Fibroblast of lung (primary cell): ENCODE measurements at regions not wholly inside any gene's neighbourhood (a gene's known extent, or its start where the extent isn't known, plus 50 kb on each side); places are given as distances from the start of the nearest gene placed in this dataset.
A peak's percentile ranks its signal among the peaks of the same experiment; 100 is the strongest.

Source experiments
- DNase-seq, 2 donors: peaks; one replicate each; pipeline versions ENCODE4 v3.0.0 to v3.0.0-alpha.2; 2010; ENCODE audit warnings: low read depth in 2 of 2
- H2AFZ ChIP-seq: 2 replicates; pipeline ENCODE4 v1.5.1; 2012; ENCODE audit warnings: low read length, control low read depth, inconsistent platforms
- H3K27ac ChIP-seq: 2 replicates; pipeline ENCODE4 v1.5.1; 2011; ENCODE audit warnings: low read length, control low read depth; ENCODE audit not compliant: insufficient read depth
- H3K27me3 ChIP-seq: 2 replicates; pipeline ENCODE4 v1.5.1; 2011; ENCODE audit warnings: mild to moderate bottlenecking, low read length; ENCODE audit not compliant: control insufficient read depth, insufficient read depth
- H3K36me3 ChIP-seq: 2 replicates; pipeline ENCODE4 v1.5.1; 2011; ENCODE audit warnings: low read length; ENCODE audit not compliant: control insufficient read depth, insufficient read depth
- H3K4me1 ChIP-seq: 2 replicates; pipeline ENCODE4 v1.5.1; 2011; ENCODE audit warnings: low read length; ENCODE audit not compliant: control insufficient read depth, insufficient read depth; ENCODE audit errors: extremely low read depth
- H3K4me2 ChIP-seq: 2 replicates; pipeline ENCODE4 v1.5.1; 2011; ENCODE audit warnings: low read length, control low read depth; ENCODE audit not compliant: insufficient read depth; ENCODE audit errors: extremely low read depth
- H3K4me3 ChIP-seq, 4 experiments: fragments of 200-600 bp in 1 of 4; sonication (generic) in 1 of 4; replicated peaks in 1 of 4; 2 replicates each; pipeline ENCODE4 v1.5.1; 2011 to 2016; ENCODE audit warnings: low read length in 4 of 4, low read depth in 3 of 4, mild to moderate bottlenecking in 3 of 4, control low read depth in 2 of 4, inconsistent platforms in 1 of 4, mixed read lengths in 1 of 4; ENCODE audit not compliant: insufficient read depth in 1 of 4; ENCODE audit errors: control extremely low read depth in 1 of 4
- H3K79me2 ChIP-seq: 2 replicates; pipeline ENCODE4 v1.5.1; 2012; ENCODE audit warnings: mild to moderate bottlenecking, low read length, inconsistent platforms; ENCODE audit not compliant: control insufficient read depth, insufficient read depth
- H3K9ac ChIP-seq: 2 replicates; pipeline ENCODE4 v1.5.1; 2011; ENCODE audit warnings: mild to moderate bottlenecking, low read length, control low read depth; ENCODE audit not compliant: insufficient read depth
- H3K9me3 ChIP-seq: 2 replicates; pipeline ENCODE4 v1.5.1; 2012; ENCODE audit warnings: low read depth, low read length; ENCODE audit not compliant: control insufficient read depth, insufficient read depth
- H4K20me1 ChIP-seq: 2 replicates; pipeline ENCODE4 v1.5.1; 2011; ENCODE audit warnings: low read length; ENCODE audit not compliant: control insufficient read depth, insufficient read depth; ENCODE audit errors: extremely low read depth
- CTCF ChIP-seq, 2 donors: IDR thresholded peaks in 1 of 2; conservative IDR thresholded peaks in 1 of 2; 1 replicate in 1 of 2; 2 replicates in 1 of 2; pipeline ENCODE4 v1.5.1; 2011 to 2012; ENCODE audit warnings: low read length in 2 of 2, control low read depth in 1 of 2, inconsistent platforms in 1 of 2, low read depth in 1 of 2, mild to moderate bottlenecking in 1 of 2
- EZH2 ChIP-seq: IDR thresholded peaks from 2 replicates; pipeline ENCODE4 v1.5.1; 2012; ENCODE audit warnings: low read length, control low read depth, mild to moderate bottlenecking; ENCODE audit errors: missing control alignments

GRCh38 chr1:84745857-84746256, 55.6 kb upstream of the SSX2IP start:
- DNase-seq: no peak
- Histone ChIP-seq H3K4me2 (no peak overlapping the region), H3K9me3 (no peaks in the 10 kb centered on the region), H3K4me3 (no peak overlapping the region), H2AFZ (no peak overlapping the region), H3K27me3 (no peaks in the 10 kb centered on the region), H3K4me1 (no peaks in the 10 kb centered on the region), H3K36me3 (no peaks in the 10 kb centered on the region), H3K9ac (no peak overlapping the region), H3K27ac (no peak overlapping the region), H4K20me1 (no peaks in the 10 kb centered on the region), H3K79me2 (no peaks in the 10 kb centered on the region)
- TF ChIP-seq CTCF (conservative IDR thresholded peaks at IDR 0.05 in 1 of 2, IDR thresholded peaks at IDR 0.05 in 1 of 2; ENCODE audit: low read depth in 1 of 2, low read length in 2 of 2): no peak
- TF ChIP-seq EZH2: no peak

- H3K9ac ChIP-seq: no peak overlapping the region
- no peaks in the 10 kb centered on the region for H3K36me3 ChIP-seq
- H3K4me3 ChIP-seq: no peak overlapping the region
- H3K9me3 ChIP-seq: no peaks in the 10 kb centered on the region
- H3K27me3 ChIP-seq: no peaks in the 10 kb centered on the region
- no peak overlapping the region for H2AFZ ChIP-seq
- H3K79me2 ChIP-seq: no peaks in the 10 kb centered on the region
- no peaks in the 10 kb centered on the region for H3K4me1 ChIP-seq
- H3K4me2 ChIP-seq: no peak overlapping the region
- H3K27ac ChIP-seq: no peak overlapping the region
- DNase-seq: no peak
- TF ChIP-seq CTCF (conservative IDR thresholded peaks at IDR 0.05 in 1 of 2, IDR thresholded peaks at IDR 0.05 in 1 of 2; ENCODE audit: low read depth in 1 of 2, low read length in 2 of 2) (no peak), EZH2 (no peak)
- no peaks in the 10 kb centered on the region for H4K20me1 ChIP-seq
Observed at GRCh38 chr1:84743896-84744295, 53.6 kb upstream of the SSX2IP start.

- Histone ChIP-seq H3K9ac (no peak overlapping the region), H4K20me1 (no peaks in the 10 kb centered on the region), H3K9me3 (no peaks in the 10 kb centered on the region), H3K4me3 (no peak overlapping the region), H3K27me3 (no peaks in the 10 kb centered on the region), H3K79me2 (no peaks in the 10 kb centered on the region), H3K4me1 (no peaks in the 10 kb centered on the region), H2AFZ (no peak overlapping the region), H3K4me2 (no peak overlapping the region), H3K27ac (no peak overlapping the region), H3K36me3 (no peaks in the 10 kb centered on the region)
- peak in 1 of 2 donors; percentile 40 for DNase-seq
- TF ChIP-seq CTCF (conservative IDR thresholded peaks at IDR 0.05 in 1 of 2, IDR thresholded peaks at IDR 0.05 in 1 of 2; ENCODE audit: low read depth in 1 of 2, low read length in 2 of 2) (no peak), EZH2 (no peak)
Observed at GRCh38 chr1:84742653-84743052, 52.4 kb upstream of the SSX2IP start.
